A549 (cell line): ENCODE measurements at regions not wholly inside any gene's neighbourhood (a gene's known extent, or its start where the extent isn't known, plus 50 kb on each side); places are given as distances from the start of the nearest gene placed in this dataset.

Experiments
- EHMT2 ChIP-seq: fragments of 200-600 bp; sonication (generic); IDR thresholded peaks from 2 replicates; pipeline ENCODE4 v1.6.1; 2016; ENCODE audit warnings: antibody characterized with exemption, low read depth, mild to moderate bottlenecking, moderate library complexity
- JUN ChIP-seq, 2 experiments: fragments of >200 bp; sonication (Bioruptor Twin); formaldehyde crosslinking; IDR thresholded peaks; 2 replicates in 1 of 2; 3 replicates in 1 of 2; pipeline ENCODE4 v1.6.1; 2016 to 2017
- JUNB ChIP-seq: fragments of >200 bp; sonication (Bioruptor Twin); formaldehyde crosslinking; IDR thresholded peaks from 2 replicates; pipeline ENCODE4 v1.6.1; 2016
- MAZ ChIP-seq: fragments of 150-350 bp; IDR thresholded peaks from 2 replicates; pipeline ENCODE4 v1.6.1; 2014; ENCODE audit warnings: antibody characterized with exemption, low read depth, low read length, borderline replicate concordance
- ZFP36 ChIP-seq: fragments of 450-650 bp; IDR thresholded peaks from 2 replicates; pipeline ENCODE4 v1.6.1; 2014; ENCODE audit warnings: borderline replicate concordance; ENCODE audit not compliant: partially characterized antibody
- TF ChIP-seq, protein P1 (sequence below): fragments of >200 bp; sonication (Bioruptor Twin); formaldehyde crosslinking; IDR thresholded peaks from 3 replicates; pipeline ENCODE4 v1.5.1; 2016
- TF ChIP-seq, protein P2 (sequence below): IDR thresholded peaks from 2 replicates; pipeline ENCODE4 v1.6.1; 2012
- TF ChIP-seq, protein P3 (sequence below): fragments of 450-650 bp; IDR thresholded peaks from 2 replicates; pipeline ENCODE4 v1.6.1; 2014; ENCODE audit warnings: antibody characterized with exemption

DNA sequence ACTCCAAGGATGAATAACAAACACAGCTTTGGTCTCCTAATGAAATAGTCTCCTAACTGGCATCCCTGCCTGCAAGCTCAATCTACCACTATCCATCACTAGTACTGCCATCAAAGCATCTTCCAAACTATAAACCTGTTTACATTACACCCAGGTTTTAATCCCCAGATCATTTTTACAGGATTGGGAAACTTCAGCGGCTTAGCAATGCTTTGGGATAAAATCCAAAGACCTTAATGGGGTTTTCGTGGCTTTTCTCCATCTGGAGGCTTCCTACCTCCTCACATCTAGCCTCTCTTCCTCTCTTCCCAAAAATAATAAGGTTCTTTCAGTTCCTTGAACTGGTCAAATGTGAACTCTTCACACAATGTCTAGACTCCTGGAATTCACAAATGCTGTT, 92.2 kb upstream of the SETBP1 start:
- TF ChIP-seq, protein P1, sequence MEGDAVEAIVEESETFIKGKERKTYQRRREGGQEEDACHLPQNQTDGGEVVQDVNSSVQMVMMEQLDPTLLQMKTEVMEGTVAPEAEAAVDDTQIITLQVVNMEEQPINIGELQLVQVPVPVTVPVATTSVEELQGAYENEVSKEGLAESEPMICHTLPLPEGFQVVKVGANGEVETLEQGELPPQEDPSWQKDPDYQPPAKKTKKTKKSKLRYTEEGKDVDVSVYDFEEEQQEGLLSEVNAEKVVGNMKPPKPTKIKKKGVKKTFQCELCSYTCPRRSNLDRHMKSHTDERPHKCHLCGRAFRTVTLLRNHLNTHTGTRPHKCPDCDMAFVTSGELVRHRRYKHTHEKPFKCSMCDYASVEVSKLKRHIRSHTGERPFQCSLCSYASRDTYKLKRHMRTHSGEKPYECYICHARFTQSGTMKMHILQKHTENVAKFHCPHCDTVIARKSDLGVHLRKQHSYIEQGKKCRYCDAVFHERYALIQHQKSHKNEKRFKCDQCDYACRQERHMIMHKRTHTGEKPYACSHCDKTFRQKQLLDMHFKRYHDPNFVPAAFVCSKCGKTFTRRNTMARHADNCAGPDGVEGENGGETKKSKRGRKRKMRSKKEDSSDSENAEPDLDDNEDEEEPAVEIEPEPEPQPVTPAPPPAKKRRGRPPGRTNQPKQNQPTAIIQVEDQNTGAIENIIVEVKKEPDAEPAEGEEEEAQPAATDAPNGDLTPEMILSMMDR: no peak
- no peak for TF ChIP-seq MAZ
- TF ChIP-seq JUNB: no peak
- TF ChIP-seq JUN (IDR thresholded peaks at IDR 0.05): no peak
- no peak for TF ChIP-seq ZFP36
- TF ChIP-seq EHMT2: no peak
- TF ChIP-seq, protein P2, sequence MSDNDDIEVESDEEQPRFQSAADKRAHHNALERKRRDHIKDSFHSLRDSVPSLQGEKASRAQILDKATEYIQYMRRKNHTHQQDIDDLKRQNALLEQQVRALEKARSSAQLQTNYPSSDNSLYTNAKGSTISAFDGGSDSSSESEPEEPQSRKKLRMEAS: no peak
- TF ChIP-seq, protein P3, sequence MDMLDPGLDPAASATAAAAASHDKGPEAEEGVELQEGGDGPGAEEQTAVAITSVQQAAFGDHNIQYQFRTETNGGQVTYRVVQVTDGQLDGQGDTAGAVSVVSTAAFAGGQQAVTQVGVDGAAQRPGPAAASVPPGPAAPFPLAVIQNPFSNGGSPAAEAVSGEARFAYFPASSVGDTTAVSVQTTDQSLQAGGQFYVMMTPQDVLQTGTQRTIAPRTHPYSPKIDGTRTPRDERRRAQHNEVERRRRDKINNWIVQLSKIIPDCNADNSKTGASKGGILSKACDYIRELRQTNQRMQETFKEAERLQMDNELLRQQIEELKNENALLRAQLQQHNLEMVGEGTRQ: no peak
